K562 (cell line): ENCODE measurements at regions not wholly inside any gene's neighbourhood (a gene's known extent, or its start where the extent isn't known, plus 50 kb on each side); places are given as distances from the start of the nearest gene placed in this dataset.

Experiments used
- ATAC-seq: fragments of 200-7000 bp; cut with Tn5 transposase; 3 replicates; pipeline ENCODE4 v1.9.1; 2020; ENCODE audit warnings: moderate library complexity
- BruUV-seq: library from RNA; stranded (reverse); fragments of 400-500 nt; replicated peaks from 2 replicates; lab custom pipeline; 2021; lab: Mats Ljungman, UMichigan
- CTCF ChIA-PET: fragments of 300-600 bp; formaldehyde crosslinking; extraction: SDS; loops from one replicate; lab custom pipeline; 2021; ENCODE audit warnings: low intra/inter-chr PET ratio; lab: Yijun Ruan, JAX
- POLR2A ChIA-PET: fragments of 300-600, 350-650 bp; sonication (Branson Sonifier 250); formaldehyde crosslinking; extraction: SDS; loops from one replicate; lab custom pipeline; 2021; ENCODE audit warnings: antibody characterized with exemption, inconsistent platforms; lab: Yijun Ruan, JAX
- DNase-seq, 4 experiments: peaks; one replicate each; pipeline versions ENCODE4 v3.0.0 to v3.0.0-alpha.2; 2011 to 2018; ENCODE audit warnings: low spot score in 3 of 4, mixed read lengths in 3 of 4; ENCODE audit errors: extremely low read depth in 1 of 4
- FAIRE-seq: peaks from 2 replicates; lab custom pipeline; 2011; peaks lifted over from hg19 to GRCh38; lab: Jason Lieb, UNC
- H2AFZ ChIP-seq: 2 replicates; pipeline ENCODE4 v1.6.0; 2011; ENCODE audit warnings: low read depth, low read length, control low read depth, inconsistent platforms
- H3K27ac ChIP-seq: fragments of 200-600 bp; 3 replicates; pipeline ENCODE4 v1.8.0; 2011; ENCODE audit warnings: low read depth, mild to moderate bottlenecking, control low read depth, inconsistent platforms, low read length, moderate library complexity, mixed read lengths; ENCODE audit errors: extremely low read depth
- H3K27me3 ChIP-seq, 2 experiments: fragments of 300-600 bp in 1 of 2; 2 replicates in 1 of 2; 3 replicates in 1 of 2; pipeline versions ENCODE4 v1.6.0 to v1.8.0; 2011; ENCODE audit warnings: inconsistent platforms in 2 of 2, low read length in 2 of 2, mild to moderate bottlenecking in 1 of 2, mixed read lengths in 1 of 2, moderate library complexity in 1 of 2; ENCODE audit not compliant: control insufficient read depth in 2 of 2, insufficient read depth in 2 of 2
- H3K36me3 ChIP-seq: fragments of 300-600 bp; 3 replicates; pipeline ENCODE4 v1.8.0; 2011; ENCODE audit warnings: mild to moderate bottlenecking, low read length, inconsistent platforms; ENCODE audit not compliant: control insufficient read depth, insufficient read depth
- H3K4me1 ChIP-seq, 2 experiments: fragments of 200-600 bp in 1 of 2; replicated peaks in 1 of 2; 2 replicates in 1 of 2; 3 replicates in 1 of 2; pipeline versions ENCODE4 v1.5.1 to v1.8.0; 2011; ENCODE audit warnings: inconsistent platforms in 2 of 2, low read length in 2 of 2, mild to moderate bottlenecking in 1 of 2, mixed read lengths in 1 of 2, moderate library complexity in 1 of 2; ENCODE audit not compliant: control insufficient read depth in 2 of 2, insufficient read depth in 2 of 2
- H3K4me2 ChIP-seq: 2 replicates; pipeline ENCODE4 v1.6.1; 2011; ENCODE audit warnings: low read length, control low read depth, inconsistent platforms, mixed read lengths; ENCODE audit not compliant: insufficient read depth
- H3K4me3 ChIP-seq: fragments of 200-600 bp; sonication (generic), shearing (Covaris generic); 2 replicates; pipeline ENCODE4 v1.5.1; 2016; ENCODE audit warnings: control low read depth, inconsistent platforms
- H3K79me2 ChIP-seq: fragments of 200-600 bp; 3 replicates; pipeline ENCODE4 v1.8.0; 2011; ENCODE audit warnings: low read length, inconsistent platforms; ENCODE audit not compliant: control insufficient read depth, insufficient read depth
- H3K9ac ChIP-seq, 2 experiments: 2 replicates each; pipeline versions ENCODE4 v1.6.0 to v1.6.1; 2011; ENCODE audit warnings: low read depth in 2 of 2, low read length in 2 of 2, control low read depth in 1 of 2, inconsistent platforms in 1 of 2, mild to moderate bottlenecking in 1 of 2, mixed read lengths in 1 of 2; ENCODE audit not compliant: insufficient read depth in 1 of 2
- H3K9me1 ChIP-seq: one replicate; pipeline ENCODE4 v1.6.0; 2011; ENCODE audit warnings: inconsistent platforms, mild to moderate bottlenecking, low read length, moderate library complexity; ENCODE audit not compliant: control insufficient read depth, insufficient read depth
- H3K9me3 ChIP-seq: replicated peaks from 2 replicates; pipeline ENCODE4 v1.5.1; 2011; ENCODE audit warnings: low read depth, low read length, inconsistent platforms; ENCODE audit not compliant: control insufficient read depth, insufficient read depth
- H4K20me1 ChIP-seq: replicated peaks from 2 replicates; pipeline ENCODE4 v1.6.1; 2011; ENCODE audit warnings: low read length, inconsistent platforms, mixed read lengths; ENCODE audit not compliant: control insufficient read depth, insufficient read depth
- CBX5 ChIP-seq: IDR thresholded peaks from 2 replicates; pipeline ENCODE4 v1.6.1; 2014; ENCODE audit warnings: low read depth, borderline replicate concordance
- EP400 ChIP-seq: fragments of 450-650 bp; IDR thresholded peaks from 2 replicates; pipeline ENCODE4 v1.6.1; 2017; ENCODE audit warnings: antibody characterized with exemption, mild to moderate bottlenecking, moderate library complexity
- MEIS2 ChIP-seq: fragments of 450-650 bp; IDR thresholded peaks from 2 replicates; pipeline ENCODE4 v1.6.1; 2014; ENCODE audit warnings: mild to moderate bottlenecking; ENCODE audit not compliant: partially characterized antibody
- ZNF3 ChIP-seq: fragments of 250-450 bp; sonication (Bioruptor Pico); IDR thresholded peaks from 2 replicates; pipeline ENCODE4 v1.5.0; 2021; ENCODE audit warnings: mild to moderate bottlenecking, moderate library complexity
- WGBS: fragments of 100-300 bp; shearing (Covaris generic); methylation state at CpG from one replicate; pipeline ENCODE4 v1.1.6; 2016; ENCODE audit warnings: low coverage, mixed read lengths; ENCODE audit not compliant: insufficient coverage; ENCODE audit errors: missing lambda C conversion rate; 5-methylcytosine and 5-hydroxymethylcytosine counted together
- in situ Hi-C: fragments of 300-500 bp; cut with MboI; formaldehyde crosslinking; loops from 4 replicates; pipeline ENCODE4 v1.15.0; 2018; ENCODE audit warnings: inconsistent platforms, mixed read lengths
- intact Hi-C: fragments of 100-400 bp; cut with micrococcal nuclease; formaldehyde crosslinking; loops from 2 replicates; pipeline ENCODE4 v1.14.2; 2022
- TF ChIP-seq, protein P1 (sequence below): sonication (generic); formaldehyde crosslinking; IDR thresholded peaks from 2 replicates; pipeline ENCODE4 v1.8.1; 2023; ENCODE audit warnings: mild to moderate bottlenecking, missing genetic modification reagents
- TF ChIP-seq, protein P2 (sequence below): fragments of 450-650 bp; IDR thresholded peaks from 2 replicates; pipeline ENCODE4 v1.6.1; 2018; ENCODE audit not compliant: partially characterized antibody

DNA sequence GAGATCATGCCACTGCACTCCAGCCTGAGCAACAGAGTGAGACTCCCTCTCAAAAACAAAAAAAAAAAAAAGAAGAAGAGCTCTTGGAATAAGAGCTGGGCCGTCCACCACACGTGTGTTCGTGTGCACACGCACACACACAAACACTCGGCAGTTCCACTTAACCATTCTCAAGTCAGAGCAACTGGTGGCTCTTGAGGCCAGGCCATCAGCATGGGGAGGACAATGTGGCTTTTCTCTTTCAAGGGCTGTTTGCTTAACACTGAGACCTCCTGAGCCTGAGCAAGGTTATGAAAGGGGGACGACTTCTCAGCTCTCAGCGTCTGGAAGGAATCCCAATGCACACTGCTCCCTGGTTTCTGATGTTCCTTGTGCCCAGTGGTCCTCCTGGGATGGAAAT lies 444.9 kb downstream of the SOX9 start:
- no peaks in the 10 kb centered on the region for H3K9me3 ChIP-seq
- no peak overlapping the region for H3K4me2 ChIP-seq
- DNase-seq (no peak), ATAC-seq (no peak), FAIRE-seq (no peak)
- ChIA-PET POLR2A (interaction anchor here (1.2 kb wide), 1 partner anchor 26 kb away, joined by 3 read pairs; no protein-coding TSS in a partner anchor), CTCF (no interaction called here)
- TF ChIP-seq EP400, result no peak
- TF ChIP-seq ZNF3 (CRISPR knock-in tag), result no peak
- TF ChIP-seq, protein P1, sequence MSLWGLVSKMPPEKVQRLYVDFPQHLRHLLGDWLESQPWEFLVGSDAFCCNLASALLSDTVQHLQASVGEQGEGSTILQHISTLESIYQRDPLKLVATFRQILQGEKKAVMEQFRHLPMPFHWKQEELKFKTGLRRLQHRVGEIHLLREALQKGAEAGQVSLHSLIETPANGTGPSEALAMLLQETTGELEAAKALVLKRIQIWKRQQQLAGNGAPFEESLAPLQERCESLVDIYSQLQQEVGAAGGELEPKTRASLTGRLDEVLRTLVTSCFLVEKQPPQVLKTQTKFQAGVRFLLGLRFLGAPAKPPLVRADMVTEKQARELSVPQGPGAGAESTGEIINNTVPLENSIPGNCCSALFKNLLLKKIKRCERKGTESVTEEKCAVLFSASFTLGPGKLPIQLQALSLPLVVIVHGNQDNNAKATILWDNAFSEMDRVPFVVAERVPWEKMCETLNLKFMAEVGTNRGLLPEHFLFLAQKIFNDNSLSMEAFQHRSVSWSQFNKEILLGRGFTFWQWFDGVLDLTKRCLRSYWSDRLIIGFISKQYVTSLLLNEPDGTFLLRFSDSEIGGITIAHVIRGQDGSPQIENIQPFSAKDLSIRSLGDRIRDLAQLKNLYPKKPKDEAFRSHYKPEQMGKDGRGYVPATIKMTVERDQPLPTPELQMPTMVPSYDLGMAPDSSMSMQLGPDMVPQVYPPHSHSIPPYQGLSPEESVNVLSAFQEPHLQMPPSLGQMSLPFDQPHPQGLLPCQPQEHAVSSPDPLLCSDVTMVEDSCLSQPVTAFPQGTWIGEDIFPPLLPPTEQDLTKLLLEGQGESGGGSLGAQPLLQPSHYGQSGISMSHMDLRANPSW (CRISPR knock-in tag), result no peak
- no peak for TF ChIP-seq CBX5
- no peak for TF ChIP-seq MEIS2
- TF ChIP-seq, protein P2, sequence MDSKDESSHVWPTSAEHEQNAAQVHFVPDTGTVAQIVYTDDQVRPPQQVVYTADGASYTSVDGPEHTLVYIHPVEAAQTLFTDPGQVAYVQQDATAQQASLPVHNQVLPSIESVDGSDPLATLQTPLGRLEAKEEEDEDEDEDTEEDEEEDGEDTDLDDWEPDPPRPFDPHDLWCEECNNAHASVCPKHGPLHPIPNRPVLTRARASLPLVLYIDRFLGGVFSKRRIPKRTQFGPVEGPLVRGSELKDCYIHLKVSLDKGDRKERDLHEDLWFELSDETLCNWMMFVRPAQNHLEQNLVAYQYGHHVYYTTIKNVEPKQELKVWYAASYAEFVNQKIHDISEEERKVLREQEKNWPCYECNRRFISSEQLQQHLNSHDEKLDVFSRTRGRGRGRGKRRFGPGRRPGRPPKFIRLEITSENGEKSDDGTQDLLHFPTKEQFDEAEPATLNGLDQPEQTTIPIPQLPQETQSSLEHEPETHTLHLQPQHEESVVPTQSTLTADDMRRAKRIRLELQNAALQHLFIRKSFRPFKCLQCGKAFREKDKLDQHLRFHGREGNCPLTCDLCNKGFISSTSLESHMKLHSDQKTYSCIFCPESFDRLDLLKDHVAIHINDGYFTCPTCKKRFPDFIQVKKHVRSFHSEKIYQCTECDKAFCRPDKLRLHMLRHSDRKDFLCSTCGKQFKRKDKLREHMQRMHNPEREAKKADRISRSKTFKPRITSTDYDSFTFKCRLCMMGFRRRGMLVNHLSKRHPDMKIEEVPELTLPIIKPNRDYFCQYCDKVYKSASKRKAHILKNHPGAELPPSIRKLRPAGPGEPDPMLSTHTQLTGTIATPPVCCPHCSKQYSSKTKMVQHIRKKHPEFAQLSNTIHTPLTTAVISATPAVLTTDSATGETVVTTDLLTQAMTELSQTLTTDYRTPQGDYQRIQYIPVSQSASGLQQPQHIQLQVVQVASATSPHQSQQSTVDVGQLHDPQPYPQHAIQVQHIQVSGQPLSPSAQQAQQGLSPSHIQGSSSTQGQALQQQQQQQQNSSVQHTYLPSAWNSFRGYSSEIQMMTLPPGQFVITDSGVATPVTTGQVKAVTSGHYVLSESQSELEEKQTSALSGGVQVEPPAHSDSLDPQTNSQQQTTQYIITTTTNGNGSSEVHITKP, result no peak
- intact Hi-C loops (loop anchor here (10.0 kb wide), 1 partner anchor 799 kb away; no protein-coding TSS in a partner anchor), in situ Hi-C loops (loop anchor here (10.0 kb wide), 1 partner anchor 619 kb away; no protein-coding TSS in a partner anchor)
- no peak overlapping the region for H3K9ac ChIP-seq
- no peaks in the 10 kb centered on the region for H3K36me3 ChIP-seq
- H3K9me1 ChIP-seq, result no peaks in the 10 kb centered on the region
- peaks cover 2 to 49% of the 10 kb centered on the region in 2 experiments; a peak in 4 of 5 replicates for H3K27me3 ChIP-seq
- 27% methylated on average over 5 of the region's 7 CpGs for WGBS
- no peak overlapping the region for H2AFZ ChIP-seq
- no TSS peak for BruUV-seq
- H3K4me1 ChIP-seq, result peaks cover 0 to 9% of the 10 kb centered on the region in 2 experiments; a peak in 3 of 5 replicates
- no peaks in the 10 kb centered on the region for H3K79me2 ChIP-seq
- no peak overlapping the region for H3K27ac ChIP-seq
- no peak overlapping the region for H3K4me3 ChIP-seq
- no peaks in the 10 kb centered on the region for H4K20me1 ChIP-seq
